ENCODE measurements at regions not wholly inside any gene's neighbourhood (a gene's known extent, or its start where the extent isn't known, plus 50 kb on each side); places are given as distances from the start of the nearest gene placed in this dataset.

- Histone ChIP-seq H3K27me3 (no peaks in the 10 kb centered on the region), H4K20me1 (ENCODE audit: low read depth) (no peaks in the 10 kb centered on the region), H3K9me3 (ENCODE audit: low read depth) (no peaks in the 10 kb centered on the region), H2AFZ (replicated peaks) (no peak overlapping the region), H3K4me1 (no peaks in the 10 kb centered on the region), H3F3A (ENCODE audit: low read depth) (no peaks in the 10 kb centered on the region), H3K36me3 (no peaks in the 10 kb centered on the region), H3K79me2 (ENCODE audit: low read depth) (no peaks in the 10 kb centered on the region), H3K27ac (no peak overlapping the region), H3K9ac (no peak overlapping the region), H3K4me3 (no peak overlapping the region), H3K4me2 (no peak overlapping the region)
- Mint-ChIP-seq H3K9me3 (no peaks in the 10 kb centered on the region), H3K27ac (no peak overlapping the region), H3K27me3 (ENCODE audit: insufficient read depth, low read depth) (no peaks in the 10 kb centered on the region), H3K36me3 (no peaks in the 10 kb centered on the region), H3K4me3 (no peak overlapping the region), H3K4me1 (no peaks in the 10 kb centered on the region)
- TF ChIP-seq EZH2phosphoT487 (IDR thresholded peaks at IDR 0.05) (no peak), EZH2 (IDR thresholded peaks at IDR 0.05) (no peak), CTCF (IDR thresholded peaks at IDR 0.05) (no peak)
- no peak for DNase-seq (ENCODE audit: low spot score)
Measured at GRCh38 chr13:68439817-68440216, 1209.7 kb upstream of the PCDH9 start.

- Histone ChIP-seq H3K79me2 (ENCODE audit: low read depth) (no peaks in the 10 kb centered on the region), H3K27ac (no peak overlapping the region), H3F3A (ENCODE audit: low read depth) (no peaks in the 10 kb centered on the region), H3K27me3 (no peaks in the 10 kb centered on the region), H2AFZ (replicated peaks) (no peak overlapping the region), H3K4me3 (no peak overlapping the region), H3K9ac (no peak overlapping the region), H3K4me1 (no peaks in the 10 kb centered on the region), H3K4me2 (no peak overlapping the region), H3K9me3 (ENCODE audit: low read depth) (no peaks in the 10 kb centered on the region), H3K36me3 (no peaks in the 10 kb centered on the region), H4K20me1 (ENCODE audit: low read depth) (no peaks in the 10 kb centered on the region)
- TF ChIP-seq EZH2phosphoT487 (IDR thresholded peaks at IDR 0.05) (no peak), CTCF (IDR thresholded peaks at IDR 0.05) (no peak), EZH2 (IDR thresholded peaks at IDR 0.05) (no peak)
- no peak for DNase-seq (ENCODE audit: low spot score)
- Mint-ChIP-seq H3K4me3 (no peak overlapping the region), H3K27me3 (ENCODE audit: insufficient read depth, low read depth) (no peaks in the 10 kb centered on the region), H3K4me1 (no peaks in the 10 kb centered on the region), H3K9me3 (no peaks in the 10 kb centered on the region), H3K27ac (no peak overlapping the region), H3K36me3 (no peaks in the 10 kb centered on the region)
Measured at GRCh38 chr13:68428292-68428691, 1198.2 kb upstream of the PCDH9 start.

DNA sequence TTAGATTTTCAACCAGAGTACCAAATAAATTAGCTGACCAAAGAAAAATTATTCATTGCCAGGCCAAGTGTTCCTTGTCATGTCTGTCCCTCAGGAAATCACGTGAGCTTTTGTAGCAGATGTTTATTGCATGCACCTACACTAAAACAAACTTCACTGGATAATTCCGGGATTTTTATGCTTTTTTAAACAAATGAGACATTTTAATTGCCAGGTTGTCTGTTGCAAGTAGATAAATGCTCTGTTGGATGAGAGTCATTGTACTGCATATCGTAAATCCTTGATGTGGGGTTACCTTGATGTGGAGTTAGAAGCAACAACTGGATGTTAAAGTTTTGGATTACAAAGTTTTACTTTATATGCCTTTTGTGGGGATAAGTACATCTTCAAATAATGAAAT is 1187.7 kb upstream of the PCDH9 start:
- no peaks in the 10 kb centered on the region for H3K36me3 ChIP-seq
- no peak overlapping the region for H3K4me3 Mint-ChIP-seq
- H3K27me3 ChIP-seq: no peaks in the 10 kb centered on the region
- H3F3A ChIP-seq (ENCODE audit: low read depth): no peaks in the 10 kb centered on the region
- no peaks in the 10 kb centered on the region for H3K27me3 Mint-ChIP-seq (ENCODE audit: insufficient read depth, low read depth)
- no peaks in the 10 kb centered on the region for H3K9me3 ChIP-seq (ENCODE audit: low read depth)
- no peak overlapping the region for H3K4me2 ChIP-seq
- peaks cover 1% of the 10 kb centered on the region for H3K36me3 Mint-ChIP-seq
- H3K79me2 ChIP-seq (ENCODE audit: low read depth): no peaks in the 10 kb centered on the region
- no peak overlapping the region for H2AFZ ChIP-seq (replicated peaks)
- H4K20me1 ChIP-seq (ENCODE audit: low read depth): no peaks in the 10 kb centered on the region
- no peak overlapping the region for H3K9ac ChIP-seq
- peaks cover 5% of the 10 kb centered on the region for H3K9me3 Mint-ChIP-seq
- no peaks in the 10 kb centered on the region for H3K4me1 Mint-ChIP-seq
- H3K4me1 ChIP-seq: no peaks in the 10 kb centered on the region
- H3K27ac Mint-ChIP-seq: no peak overlapping the region
- no peak overlapping the region for H3K4me3 ChIP-seq
- TF ChIP-seq EZH2 (IDR thresholded peaks at IDR 0.05) (no peak), CTCF (IDR thresholded peaks at IDR 0.05) (no peak), EZH2phosphoT487 (IDR thresholded peaks at IDR 0.05) (no peak)
- no peak overlapping the region for H3K27ac ChIP-seq
- DNase-seq (ENCODE audit: low spot score): no peak

- Histone ChIP-seq H3K27ac (no peak overlapping the region), H3K4me1 (no peaks in the 10 kb centered on the region), H3K27me3 (no peaks in the 10 kb centered on the region), H2AFZ (replicated peaks) (no peak overlapping the region), H3K4me2 (no peak overlapping the region), H3K4me3 (no peak overlapping the region), H3K9ac (no peak overlapping the region), H3K36me3 (no peaks in the 10 kb centered on the region), H3K9me3 (ENCODE audit: low read depth) (no peaks in the 10 kb centered on the region), H3F3A (ENCODE audit: low read depth) (no peaks in the 10 kb centered on the region), H4K20me1 (ENCODE audit: low read depth) (no peaks in the 10 kb centered on the region), H3K79me2 (ENCODE audit: low read depth) (no peaks in the 10 kb centered on the region)
- Mint-ChIP-seq H3K27ac (no peak overlapping the region), H3K9me3 (peaks cover 10% of the 10 kb centered on the region), H3K27me3 (ENCODE audit: insufficient read depth, low read depth) (no peaks in the 10 kb centered on the region), H3K36me3 (no peaks in the 10 kb centered on the region), H3K4me1 (no peaks in the 10 kb centered on the region), H3K4me3 (no peak overlapping the region)
- TF ChIP-seq EZH2 (IDR thresholded peaks at IDR 0.05): no peak
- TF ChIP-seq CTCF (IDR thresholded peaks at IDR 0.05): no peak
- TF ChIP-seq EZH2phosphoT487 (IDR thresholded peaks at IDR 0.05): no peak
- DNase-seq (ENCODE audit: low spot score): no peak
Measured at GRCh38 chr13:68410007-68410406, 1179.9 kb upstream of the PCDH9 start.

Measured in neural progenitor cell (in vitro differentiated cells).